HepG2 (cell line): ENCODE measurements at regions not wholly inside any gene's neighbourhood (a gene's known extent, or its start where the extent isn't known, plus 50 kb on each side); places are given as distances from the start of the nearest gene placed in this dataset.

ENCODE experiments used
- ATAC-seq: fragments of 200-7000 bp; cut with Tn5 transposase; 3 replicates; pipeline ENCODE4 v1.9.1; 2020; ENCODE audit warnings: mild to moderate bottlenecking, moderate library complexity
- BruUV-seq: library from RNA; stranded (reverse); fragments of 400-500 nt; replicated peaks from 2 replicates; lab custom pipeline; 2021; lab: Mats Ljungman, UMichigan
- CTCF ChIA-PET: fragments of 300-600 bp; formaldehyde crosslinking; extraction: SDS; loops from one replicate; lab custom pipeline; 2021; ENCODE audit warnings: low total read pairs, inconsistent platforms, low intra/inter-chr PET ratio; lab: Yijun Ruan, JAX
- POLR2A ChIA-PET: fragments of 350-600 bp; sonication (Branson Sonifier 250); formaldehyde crosslinking; loops from one replicate; lab custom pipeline; 2020; ENCODE audit warnings: antibody characterized with exemption, inconsistent platforms; lab: Yijun Ruan, JAX
- DNase-seq: peaks from one replicate; pipeline ENCODE4 v3.0.0-alpha.2; 2015; ENCODE audit warnings: low spot score
- FAIRE-seq: peaks from 3 replicates; lab custom pipeline; 2011; peaks lifted over from hg19 to GRCh38; lab: Jason Lieb, UNC
- H2AFZ ChIP-seq: one replicate; pipeline ENCODE4 v1.6.1; 2011; ENCODE audit warnings: low read length, inconsistent platforms
- H3K27ac ChIP-seq: fragments of 300-600 bp; 3 replicates; pipeline ENCODE4 v1.8.0; 2011; ENCODE audit warnings: mixed run types, mild to moderate bottlenecking, mixed read lengths, low read length, inconsistent platforms; ENCODE audit not compliant: insufficient read depth; ENCODE audit errors: extremely low read length
- H3K27me3 ChIP-seq, 2 experiments: fragments of 200-600 bp in 1 of 2; 2 replicates in 1 of 2; 3 replicates in 1 of 2; pipeline versions ENCODE4 v1.6.0 to v1.8.0; 2011; ENCODE audit warnings: low read length in 2 of 2, mild to moderate bottlenecking in 2 of 2, moderate library complexity in 2 of 2, inconsistent platforms in 1 of 2; ENCODE audit not compliant: insufficient read depth in 2 of 2, control insufficient read depth in 1 of 2
- H3K36me3 ChIP-seq, 2 experiments: fragments of 200-600 bp in 1 of 2; replicated peaks in 1 of 2; 2 replicates in 1 of 2; 3 replicates in 1 of 2; pipeline versions ENCODE4 v1.5.1 to v1.8.0; 2011; ENCODE audit warnings: low read length in 2 of 2, inconsistent platforms in 1 of 2; ENCODE audit not compliant: insufficient read depth in 2 of 2, control insufficient read depth in 1 of 2
- H3K4me1 ChIP-seq: 2 replicates; pipeline ENCODE4 v1.5.1; 2012; ENCODE audit warnings: low read length, inconsistent platforms; ENCODE audit not compliant: insufficient read depth
- H3K4me2 ChIP-seq: 2 replicates; pipeline ENCODE4 v1.6.0; 2011; ENCODE audit warnings: low read depth, low read length, inconsistent platforms
- H3K4me3 ChIP-seq, 3 experiments: fragments of 200-600 bp in 1 of 3; sonication (generic), shearing (Covaris generic) in 1 of 3; replicated peaks in 1 of 3; 2 replicates each; pipeline ENCODE4 v1.5.1; 2011 to 2016; ENCODE audit warnings: low read length in 3 of 3, inconsistent platforms in 2 of 3, low read depth in 2 of 3, mild to moderate bottlenecking in 2 of 3, control low read depth in 1 of 3, mixed read lengths in 1 of 3; ENCODE audit not compliant: insufficient read depth in 1 of 3
- H3K79me2 ChIP-seq: one replicate; pipeline ENCODE4 v1.6.1; 2011; ENCODE audit warnings: low read length, inconsistent platforms; ENCODE audit not compliant: insufficient read depth
- H3K9ac ChIP-seq: 2 replicates; pipeline ENCODE4 v1.6.0; 2011; ENCODE audit warnings: mild to moderate bottlenecking, low read depth, low read length, inconsistent platforms; ENCODE audit not compliant: insufficient read depth
- H3K9me3 ChIP-seq: 2 replicates; pipeline ENCODE4 v1.5.1; 2012; ENCODE audit warnings: mild to moderate bottlenecking, low read length
- H4K20me1 ChIP-seq: 2 replicates; pipeline ENCODE4 v1.6.0; 2011; ENCODE audit warnings: inconsistent platforms, mild to moderate bottlenecking, low read length, moderate library complexity; ENCODE audit not compliant: insufficient read depth
- AKAP8 ChIP-seq: sonication (generic); formaldehyde crosslinking; IDR thresholded peaks from 2 replicates; pipeline ENCODE4 v1.5.1; 2020; ENCODE audit warnings: mild to moderate bottlenecking, missing genetic modification reagents
- CBX1 ChIP-seq: IDR thresholded peaks from one replicate; pipeline ENCODE4 v1.6.1; 2016; ENCODE audit warnings: antibody characterized with exemption, low read depth
- FOSL1 ChIP-seq: sonication (generic); formaldehyde crosslinking; IDR thresholded peaks from 2 replicates; pipeline ENCODE4 v1.9.0; 2021; ENCODE audit warnings: missing genetic modification reagents, borderline replicate concordance
- FOXP1 ChIP-seq, 2 experiments: fragments of 450-650 bp in 1 of 2; IDR thresholded peaks; 2 replicates each; pipeline ENCODE4 v1.6.1; 2017 to 2018; ENCODE audit warnings: antibody characterized with exemption in 1 of 2
- IKZF4 ChIP-seq: sonication (generic); formaldehyde crosslinking; IDR thresholded peaks from 2 replicates; pipeline ENCODE4 v1.5.1; 2020; ENCODE audit warnings: borderline replicate concordance, mild to moderate bottlenecking, low read depth, missing genetic modification reagents; ENCODE audit errors: not compliant biosample characterization
- RELA ChIP-seq: sonication (generic); formaldehyde crosslinking; IDR thresholded peaks from 2 replicates; pipeline ENCODE4 v1.4.0; 2020; ENCODE audit warnings: missing genetic modification reagents
- TOPORS ChIP-seq: sonication (generic); formaldehyde crosslinking; IDR thresholded peaks from 2 replicates; pipeline ENCODE4 v1.8.0; 2023; ENCODE audit warnings: mild to moderate bottlenecking, missing genetic modification reagents
- ZNF136 ChIP-seq: sonication (generic); formaldehyde crosslinking; IDR thresholded peaks from 2 replicates; pipeline ENCODE4 v1.8.1; 2022; ENCODE audit warnings: low read depth, mild to moderate bottlenecking, moderate library complexity, missing genetic modification reagents
- ZNF207 ChIP-seq: fragments of 450-650 bp; IDR thresholded peaks from 2 replicates; pipeline ENCODE4 v1.6.1; 2016; ENCODE audit warnings: antibody characterized with exemption, borderline replicate concordance
- ZNF761 ChIP-seq: sonication (generic); formaldehyde crosslinking; conservative IDR thresholded peaks from 2 replicates; pipeline ENCODE4 v1.4.0; 2020; ENCODE audit warnings: mild to moderate bottlenecking, missing genetic modification reagents
- WGBS: methylation state at CpG from one replicate; pipeline ENCODE4 v1.1.6; 2017; ENCODE audit warnings: low lambda C conversion rate; 5-methylcytosine and 5-hydroxymethylcytosine counted together
- in situ Hi-C: cut with HindIII; loops from 2 replicates; pipeline ENCODE4 v1.10.0; 2017; ENCODE audit warnings: low pct_unique_long_range_greater_than_20kb; ENCODE audit not compliant: extremely low pct_ligation_motif_present
- intact Hi-C: fragments of 100-400 bp; cut with micrococcal nuclease; formaldehyde crosslinking; loops from one replicate; pipeline ENCODE4 v1.10.0; 2022; ENCODE audit not compliant: unreplicated experiment
- TF ChIP-seq, protein P1 (sequence below): sonication (generic); formaldehyde crosslinking; IDR thresholded peaks from 2 replicates; pipeline ENCODE4 v1.4.0; 2020; ENCODE audit warnings: mild to moderate bottlenecking, missing genetic modification reagents
- TF ChIP-seq, protein P2 (sequence below): sonication (generic); formaldehyde crosslinking; IDR thresholded peaks from 2 replicates; pipeline ENCODE4 v1.5.0; 2020; ENCODE audit warnings: mild to moderate bottlenecking, low read depth, missing genetic modification reagents, borderline replicate concordance
- TF ChIP-seq, protein P3 (sequence below): sonication (generic); formaldehyde crosslinking; IDR thresholded peaks from 2 replicates; pipeline ENCODE4 v1.4.0; 2020; ENCODE audit warnings: mild to moderate bottlenecking, missing genetic modification reagents

DNA sequence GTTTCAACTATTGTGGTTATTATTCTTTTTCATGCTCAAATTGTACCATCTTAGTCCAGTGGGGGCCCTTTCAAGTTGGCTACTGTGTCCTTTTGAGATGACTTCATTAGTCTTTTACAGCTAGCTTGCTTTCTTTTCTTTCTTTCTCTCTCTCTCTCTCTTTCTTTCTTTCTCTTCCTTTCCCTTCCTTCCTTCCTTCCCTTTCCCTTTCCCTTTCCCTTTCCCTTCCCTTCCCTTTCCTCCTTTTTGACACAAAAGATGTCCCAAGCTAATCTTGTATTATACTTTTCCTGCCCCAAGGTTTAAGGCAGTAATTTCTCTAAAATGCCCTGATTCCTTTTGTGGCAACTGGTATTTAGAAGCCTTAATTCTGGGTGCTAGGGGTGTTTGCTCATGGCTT lies 213.0 kb upstream of the TBC1D5 start (continued):
- TF ChIP-seq, protein P1, sequence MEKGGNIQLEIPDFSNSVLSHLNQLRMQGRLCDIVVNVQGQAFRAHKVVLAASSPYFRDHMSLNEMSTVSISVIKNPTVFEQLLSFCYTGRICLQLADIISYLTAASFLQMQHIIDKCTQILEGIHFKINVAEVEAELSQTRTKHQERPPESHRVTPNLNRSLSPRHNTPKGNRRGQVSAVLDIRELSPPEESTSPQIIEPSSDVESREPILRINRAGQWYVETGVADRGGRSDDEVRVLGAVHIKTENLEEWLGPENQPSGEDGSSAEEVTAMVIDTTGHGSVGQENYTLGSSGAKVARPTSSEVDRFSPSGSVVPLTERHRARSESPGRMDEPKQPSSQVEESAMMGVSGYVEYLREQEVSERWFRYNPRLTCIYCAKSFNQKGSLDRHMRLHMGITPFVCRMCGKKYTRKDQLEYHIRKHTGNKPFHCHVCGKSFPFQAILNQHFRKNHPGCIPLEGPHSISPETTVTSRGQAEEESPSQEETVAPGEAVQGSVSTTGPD: no peak
- no peak for TF ChIP-seq IKZF4
- TF ChIP-seq FOXP1 (IDR thresholded peaks at IDR 0.05): no peak
- no peak for TF ChIP-seq FOXP1 (CRISPR knock-in tag; IDR thresholded peaks at IDR 0.05)
- TF ChIP-seq AKAP8 (CRISPR knock-in tag): no peak
- no peak for TF ChIP-seq CBX1
- no peak for TF ChIP-seq ZNF136 (CRISPR knock-in tag)
- TF ChIP-seq, protein P2, sequence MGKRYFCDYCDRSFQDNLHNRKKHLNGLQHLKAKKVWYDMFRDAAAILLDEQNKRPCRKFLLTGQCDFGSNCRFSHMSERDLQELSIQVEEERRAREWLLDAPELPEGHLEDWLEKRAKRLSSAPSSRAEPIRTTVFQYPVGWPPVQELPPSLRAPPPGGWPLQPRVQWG: no peak
- no peak for TF ChIP-seq RELA

DNA sequence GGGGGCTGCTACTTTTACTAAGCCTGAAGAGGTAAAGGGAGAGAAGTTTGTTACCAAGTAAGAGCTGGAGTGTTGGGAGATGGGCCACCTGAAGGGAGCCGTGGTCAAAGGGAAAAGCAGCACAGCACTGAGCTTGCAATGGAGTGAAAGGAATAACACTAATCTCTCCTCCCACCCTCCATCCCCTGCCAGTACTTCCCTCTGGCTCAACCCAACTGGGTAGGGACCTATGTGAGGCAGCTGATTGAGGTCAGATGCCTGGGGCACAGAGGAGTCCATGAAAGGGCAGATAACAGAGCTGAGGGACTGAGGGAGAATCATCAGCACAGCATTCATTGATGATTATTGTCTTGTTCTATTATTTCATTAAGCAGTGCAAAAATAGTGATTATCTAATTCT lies 212.4 kb upstream of the TBC1D5 start:
- ATAC-seq (no peak), DNase-seq (no peak)
- no peak overlapping the region for H3K9ac ChIP-seq
- no peaks in the 10 kb centered on the region for H3K36me3 ChIP-seq
- intact Hi-C loops (no loop called here), in situ Hi-C loops (no loop called here)
- no peaks in the 10 kb centered on the region for H3K9me3 ChIP-seq
- H3K4me2 ChIP-seq: no peak overlapping the region
- POLR2A ChIA-PET: no interaction called here
- H3K79me2 ChIP-seq: no peaks in the 10 kb centered on the region
- TF ChIP-seq ZNF761 (CRISPR knock-in tag): no peak
- TF ChIP-seq ZNF207: no peak
- TF ChIP-seq FOSL1 (CRISPR knock-in tag): no peak
- TF ChIP-seq TOPORS: no peak
- TF ChIP-seq, protein P3, sequence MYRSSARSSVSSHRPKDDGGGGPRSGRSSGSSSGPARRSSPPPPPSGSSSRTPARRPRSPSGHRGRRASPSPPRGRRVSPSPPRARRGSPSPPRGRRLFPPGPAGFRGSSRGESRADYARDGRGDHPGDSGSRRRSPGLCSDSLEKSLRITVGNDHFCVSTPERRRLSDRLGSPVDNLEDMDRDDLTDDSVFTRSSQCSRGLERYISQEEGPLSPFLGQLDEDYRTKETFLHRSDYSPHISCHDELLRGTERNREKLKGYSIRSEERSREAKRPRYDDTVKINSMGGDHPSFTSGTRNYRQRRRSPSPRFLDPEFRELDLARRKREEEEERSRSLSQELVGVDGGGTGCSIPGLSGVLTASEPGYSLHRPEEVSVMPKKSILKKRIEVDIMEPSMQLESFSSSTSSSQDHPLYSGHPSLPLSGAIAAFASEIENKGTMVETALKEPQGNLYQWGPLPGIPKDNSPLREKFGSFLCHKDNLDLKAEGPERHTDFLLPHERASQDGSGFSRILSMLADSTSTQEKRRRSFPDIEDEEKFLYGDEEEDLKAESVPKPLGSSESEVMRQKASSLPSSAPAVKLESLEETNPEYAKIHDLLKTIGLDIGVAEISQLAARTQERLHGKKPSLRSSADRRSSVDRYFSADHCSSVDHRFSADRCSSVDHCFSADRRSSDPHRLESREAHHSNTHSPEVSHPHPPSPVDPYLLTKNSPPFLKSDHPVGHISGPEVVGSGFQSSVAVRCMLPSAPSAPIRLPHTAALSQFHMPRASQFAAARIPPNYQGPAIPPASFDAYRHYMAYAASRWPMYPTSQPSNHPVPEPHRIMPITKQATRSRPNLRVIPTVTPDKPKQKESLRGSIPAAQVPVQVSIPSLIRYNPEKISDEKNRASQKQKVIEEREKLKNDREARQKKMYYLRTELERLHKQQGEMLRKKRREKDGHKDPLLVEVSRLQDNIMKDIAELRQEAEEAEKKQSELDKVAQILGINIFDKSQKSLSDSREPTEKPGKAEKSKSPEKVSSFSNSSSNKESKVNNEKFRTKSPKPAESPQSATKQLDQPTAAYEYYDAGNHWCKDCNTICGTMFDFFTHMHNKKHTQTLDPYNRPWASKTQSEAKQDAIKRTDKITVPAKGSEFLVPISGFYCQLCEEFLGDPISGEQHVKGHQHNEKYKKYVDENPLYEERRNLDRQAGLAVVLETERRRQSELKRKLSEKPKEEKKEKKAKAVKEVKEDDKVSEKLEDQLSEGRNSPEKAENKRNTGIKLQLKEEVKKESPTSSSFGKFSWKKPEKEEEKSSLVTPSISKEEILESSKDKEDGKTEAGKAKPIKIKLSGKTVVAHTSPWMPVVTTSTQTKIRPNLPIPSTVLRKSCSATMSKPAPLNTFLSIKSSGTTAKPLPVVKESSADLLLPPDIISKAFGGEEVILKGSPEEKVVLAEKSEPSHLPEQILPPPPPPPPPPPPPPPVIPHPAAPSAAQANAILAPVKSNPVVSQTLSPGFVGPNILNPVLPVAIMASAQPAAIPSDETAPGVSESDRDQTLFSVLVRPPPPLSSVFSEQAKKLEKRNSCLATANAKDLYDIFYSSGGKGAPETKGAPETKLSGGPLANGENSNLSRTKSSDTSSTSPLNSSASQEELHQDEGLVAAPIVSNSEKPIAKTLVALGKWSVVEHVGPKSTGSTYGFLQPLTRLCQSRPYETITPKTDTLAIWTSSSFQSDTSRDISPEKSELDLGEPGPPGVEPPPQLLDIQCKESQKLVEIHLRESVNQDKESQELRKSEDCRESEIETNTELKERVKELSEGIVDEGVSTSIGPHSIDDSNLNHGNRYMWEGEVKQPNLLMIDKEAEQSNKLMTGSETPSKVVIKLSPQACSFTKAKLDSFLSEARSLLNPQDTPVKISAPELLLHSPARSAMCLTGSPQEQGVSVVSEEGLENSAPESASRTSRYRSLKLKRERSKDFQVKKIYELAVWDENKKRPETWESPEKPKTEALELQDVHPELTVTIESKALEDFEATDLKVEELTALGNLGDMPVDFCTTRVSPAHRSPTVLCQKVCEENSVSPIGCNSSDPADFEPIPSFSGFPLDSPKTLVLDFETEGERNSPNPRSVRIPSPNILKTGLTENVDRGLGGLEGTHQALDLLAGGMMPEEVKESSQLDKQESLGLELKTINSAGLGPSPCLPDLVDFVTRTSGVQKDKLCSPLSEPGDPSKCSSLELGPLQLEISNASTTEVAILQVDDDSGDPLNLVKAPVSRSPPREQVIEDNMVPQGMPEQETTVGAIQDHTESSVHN (CRISPR knock-in tag): no peak
- TF ChIP-seq, all 625 proteins: peak for 0
- no TSS peak for BruUV-seq
- no peak overlapping the region for H2AFZ ChIP-seq
- H3K4me3 ChIP-seq: no peak overlapping the region
- CTCF ChIA-PET: no interaction called here
- no peak for FAIRE-seq
- no peak overlapping the region for H3K27ac ChIP-seq
- no peaks in the 10 kb centered on the region for H4K20me1 ChIP-seq
- H3K4me1 ChIP-seq: no peaks in the 10 kb centered on the region
- WGBS: 19% methylated on average over 1 of the region's 1 CpG
- no peaks in the 10 kb centered on the region for H3K27me3 ChIP-seq
